CD14-positive monocyte (primary cell): ENCODE measurements at regions not wholly inside any gene's neighbourhood (a gene's known extent, or its start where the extent isn't known, plus 50 kb on each side); places are given as distances from the start of the nearest gene placed in this dataset.

ENCODE experiments used
- DNase-seq, 3 donors: peaks; one replicate each; pipeline ENCODE4 v3.0.0-alpha.2; 2011 to 2022
- H2AFZ ChIP-seq: 2 replicates; pipeline ENCODE4 v1.6.0; 2012; ENCODE audit warnings: mild to moderate bottlenecking, low read depth, low read length, inconsistent platforms; ENCODE audit not compliant: insufficient read depth, poor library complexity, severe bottlenecking
- H3K27ac ChIP-seq, 2 donors: 1 replicate in 1 of 2; 2 replicates in 1 of 2; pipeline ENCODE4 v1.5.1; 2012 to 2013; ENCODE audit warnings: low read length in 2 of 2, control low read depth in 1 of 2, inconsistent platforms in 1 of 2, low read depth in 1 of 2, mild to moderate bottlenecking in 1 of 2
- H3K27me3 ChIP-seq, 2 donors: one replicate each; pipeline versions ENCODE4 v1.6.0 to v1.6.1; 2011 to 2013; ENCODE audit warnings: low read length in 2 of 2; ENCODE audit not compliant: control insufficient read depth in 2 of 2, insufficient read depth in 2 of 2
- H3K36me3 ChIP-seq, 2 donors: replicated peaks in 1 of 2; 1 replicate in 1 of 2; 2 replicates in 1 of 2; pipeline versions ENCODE4 v1.5.1 to v1.6.1; 2012 to 2013; ENCODE audit warnings: low read length in 2 of 2, control low read depth in 1 of 2, inconsistent platforms in 1 of 2, mild to moderate bottlenecking in 1 of 2; ENCODE audit not compliant: insufficient read depth in 2 of 2, control insufficient read depth in 1 of 2
- H3K4me1 ChIP-seq, 2 donors: 1 replicate in 1 of 2; 2 replicates in 1 of 2; pipeline versions ENCODE4 v1.5.1 to v1.6.1; 2012 to 2013; ENCODE audit warnings: low read length in 2 of 2, control low read depth in 1 of 2, inconsistent platforms in 1 of 2, mild to moderate bottlenecking in 1 of 2, moderate library complexity in 1 of 2; ENCODE audit not compliant: insufficient read depth in 2 of 2, control insufficient read depth in 1 of 2
- H3K4me2 ChIP-seq: replicated peaks from 2 replicates; pipeline ENCODE3; 2012; ENCODE audit warnings: low read length, moderate library complexity, mild to moderate bottlenecking; ENCODE audit not compliant: poor library complexity, severe bottlenecking; ENCODE audit errors: extremely low read depth
- H3K4me3 ChIP-seq, 3 experiments: fragments of 200-600 bp in 1 of 3; sonication (generic) in 1 of 3; replicated peaks in 1 of 3; 1 replicate in 2 of 3; 2 replicates in 1 of 3; pipeline ENCODE4 v1.5.1; 2011 to 2013; ENCODE audit warnings: low read length in 3 of 3, mild to moderate bottlenecking in 3 of 3, control low read depth in 2 of 3, low read depth in 2 of 3, inconsistent platforms in 1 of 3, moderate library complexity in 1 of 3
- H3K79me2 ChIP-seq: 2 replicates; pipeline ENCODE4 v1.6.0; 2012; ENCODE audit warnings: mild to moderate bottlenecking, control low read depth, inconsistent platforms, low read length, moderate library complexity; ENCODE audit not compliant: insufficient read depth
- H3K9ac ChIP-seq: 2 replicates; pipeline ENCODE4 v1.6.0; 2017; ENCODE audit warnings: low read length, mild to moderate bottlenecking; ENCODE audit not compliant: insufficient read depth, poor library complexity, severe bottlenecking
- H3K9me3 ChIP-seq, 2 donors: replicated peaks in 1 of 2; 1 replicate in 1 of 2; 2 replicates in 1 of 2; pipeline versions ENCODE4 v1.5.1 to v1.6.1; 2012 to 2013; ENCODE audit warnings: low read length in 2 of 2, control low read depth in 1 of 2; ENCODE audit not compliant: control insufficient read depth in 1 of 2, insufficient read depth in 1 of 2
- H4K20me1 ChIP-seq: 2 replicates; pipeline ENCODE4 v1.6.0; 2012; ENCODE audit warnings: mild to moderate bottlenecking, low read length, control low read depth, moderate library complexity; ENCODE audit not compliant: insufficient read depth
- H3K27ac Mint-ChIP-seq, 7 donors: one replicate each; pipeline ENCODE4 v1.8.0; 2020; ENCODE audit warnings: mild to moderate bottlenecking in 7 of 7, mixed read lengths in 7 of 7, moderate library complexity in 6 of 7, inconsistent platforms in 2 of 7
- H3K27me3 Mint-ChIP-seq, 3 donors: one replicate each; pipeline ENCODE4 v1.8.0; 2021 to 2022; ENCODE audit warnings: low read depth in 3 of 3, mild to moderate bottlenecking in 3 of 3, mixed read lengths in 3 of 3, moderate library complexity in 3 of 3, inconsistent platforms in 1 of 3
- H3K36me3 Mint-ChIP-seq, 2 donors: one replicate each; pipeline ENCODE4 v1.8.0; 2020; ENCODE audit warnings: mixed read lengths in 2 of 2, inconsistent platforms in 1 of 2, mild to moderate bottlenecking in 1 of 2
- H3K4me1 Mint-ChIP-seq: one replicate; pipeline ENCODE4 v1.8.0; 2020; ENCODE audit warnings: mild to moderate bottlenecking, mixed read lengths
- H3K4me3 Mint-ChIP-seq, 2 donors: one replicate each; pipeline ENCODE4 v1.8.0; 2020; ENCODE audit warnings: mild to moderate bottlenecking in 2 of 2, mixed read lengths in 2 of 2, moderate library complexity in 1 of 2
- H3K9me3 Mint-ChIP-seq, 7 donors: one replicate each; pipeline ENCODE4 v1.8.0; 2020 to 2022; ENCODE audit warnings: mixed read lengths in 7 of 7, mild to moderate bottlenecking in 6 of 7, moderate library complexity in 6 of 7, inconsistent platforms in 2 of 7
- CTCF ChIP-seq: fragments of 200-600 bp; IDR thresholded peaks from one replicate; pipeline ENCODE4 v1.8.0; 2022; ENCODE audit warnings: antibody characterized with exemption, mild to moderate bottlenecking
- WGBS: methylation state at CpG from one replicate; pipeline ENCODE4 v1.1.5; 2013; ENCODE audit warnings: missing lambda C conversion rate; ENCODE audit not compliant: insufficient coverage; 5-methylcytosine and 5-hydroxymethylcytosine counted together
- intact Hi-C, 2 donors: fragments of 100-400 bp; cut with micrococcal nuclease; formaldehyde crosslinking; loops; one replicate each; pipeline versions ENCODE4 v1.15.0 to v1.15.1; 2023

GRCh38 chr5:2496126-2496525 lies 255.4 kb downstream of the IRX2 start:
- Histone ChIP-seq H3K27me3 (no peaks in the 10 kb centered on the region), H3K4me1 (no peaks in the 10 kb centered on the region), H3K9ac (no peak overlapping the region), H3K79me2 (no peaks in the 10 kb centered on the region), H2AFZ (no peak overlapping the region), H3K36me3 (no peaks in the 10 kb centered on the region), H3K9me3 (peaks cover 15 to 31% of the 10 kb centered on the region in 2 donors), H3K4me2 (no peak overlapping the region), H3K27ac (no peak overlapping the region), H4K20me1 (no peaks in the 10 kb centered on the region), H3K4me3 (no peak overlapping the region)
- intact Hi-C loops: no loop called here
- Mint-ChIP-seq H3K27me3 (no peaks in the 10 kb centered on the region), H3K36me3 (no peaks in the 10 kb centered on the region), H3K4me3 (no peak overlapping the region), H3K9me3 (peaks cover 0 to 30% (median 10%) of the 10 kb centered on the region in 7 donors), H3K4me1 (no peaks in the 10 kb centered on the region), H3K27ac (no peak overlapping the region)
- DNase-seq: no peak
- WGBS: 97% methylated on average over 6 of the region's 9 CpGs
- no peak for TF ChIP-seq CTCF

- H2AFZ ChIP-seq: no peak overlapping the region
- DNase-seq: no peak
- no peaks in the 10 kb centered on the region for H3K36me3 Mint-ChIP-seq
- H3K9me3 Mint-ChIP-seq: peaks cover 4 to 30% (median 10%) of the 10 kb centered on the region in 7 donors
- intact Hi-C loops: no loop called here
- H3K4me1 Mint-ChIP-seq: no peaks in the 10 kb centered on the region
- no peaks in the 10 kb centered on the region for H3K27me3 ChIP-seq
- H3K4me2 ChIP-seq: no peak overlapping the region
- no peaks in the 10 kb centered on the region for H3K36me3 ChIP-seq
- no peaks in the 10 kb centered on the region for H4K20me1 ChIP-seq
- H3K27ac Mint-ChIP-seq: no peak overlapping the region
- H3K79me2 ChIP-seq: no peaks in the 10 kb centered on the region
- no peak overlapping the region for H3K9ac ChIP-seq
- no peaks in the 10 kb centered on the region for H3K27me3 Mint-ChIP-seq
- peaks cover 14 to 39% of the 10 kb centered on the region in 2 donors for H3K9me3 ChIP-seq
- no peaks in the 10 kb centered on the region for H3K4me1 ChIP-seq
- no peak for TF ChIP-seq CTCF
- no peak overlapping the region for H3K4me3 ChIP-seq
- 98% methylated on average over 4 of the region's 8 CpGs for WGBS
- H3K27ac ChIP-seq: no peak overlapping the region
- H3K4me3 Mint-ChIP-seq: no peak overlapping the region
These were observed 258.1 kb downstream of the IRX2 start for GRCh38 chr5:2493356-2493755.
